MM.1S (cell line): ENCODE measurements at regions not wholly inside any gene's neighbourhood (a gene's known extent, or its start where the extent isn't known, plus 50 kb on each side); places are given as distances from the start of the nearest gene placed in this dataset.

Experiments used
- CTCF ChIP-seq: fragments of 300-600 bp; sonication (generic); IDR thresholded peaks from 2 replicates; pipeline ENCODE4 v1.5.1; 2016; ENCODE audit warnings: antibody characterized with exemption, low read length, mixed read lengths
- EZH2 ChIP-seq: fragments of 300-600 bp; sonication (generic); optimal IDR thresholded peaks from 2 replicates; pipeline ENCODE3; 2017; ENCODE audit warnings: low read depth, mild to moderate bottlenecking, antibody characterized with exemption, low read length, mixed read lengths
- EZH2phosphoT487 ChIP-seq: fragments of 300-600 bp; sonication (generic); IDR thresholded peaks from 2 replicates; pipeline ENCODE4 v1.6.1; 2018; ENCODE audit warnings: antibody characterized with exemption, low read length

- TF ChIP-seq CTCF (no peak), EZH2 (no peak), EZH2phosphoT487 (no peak)
These were observed 504.9 kb downstream of the VRK1 start for GRCh38 chr14:97301931-97302559.
